ENCODE measurements at regions not wholly inside any gene's neighbourhood (a gene's known extent, or its start where the extent isn't known, plus 50 kb on each side); places are given as distances from the start of the nearest gene placed in this dataset.

DNA sequence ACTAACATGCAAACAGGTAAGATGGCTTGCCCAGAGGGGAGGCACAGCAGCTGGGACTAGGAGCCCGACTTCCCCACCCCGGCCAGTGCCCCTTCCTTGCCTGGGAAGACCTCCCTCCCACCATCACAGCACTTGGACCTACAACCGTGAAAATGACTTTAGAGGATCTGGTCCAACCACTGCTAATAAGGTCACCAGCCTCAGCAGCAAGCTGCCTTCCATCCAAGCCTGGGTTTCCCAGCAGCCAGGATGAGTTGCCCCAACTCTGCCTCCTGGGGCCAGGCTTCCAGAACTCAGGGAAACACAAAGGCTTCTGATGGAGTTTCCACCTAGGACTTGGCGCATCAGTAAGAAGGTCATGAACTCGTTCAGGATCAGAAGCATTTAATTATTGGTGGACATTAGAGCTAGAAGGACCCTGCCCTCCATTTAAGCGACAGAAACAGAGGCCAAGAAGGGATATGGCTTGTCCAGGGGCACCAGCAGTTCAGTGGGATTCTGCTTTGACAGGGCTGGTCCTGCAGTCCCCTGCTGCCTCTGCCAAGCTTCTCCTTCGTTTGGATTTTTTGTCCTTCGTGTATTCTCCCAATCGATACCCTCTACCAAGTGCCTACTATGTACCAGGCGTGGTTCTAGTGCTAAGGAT, 403.0 kb upstream of the ID2 start:
- no peak for DNase-seq

- DNase-seq, result no peak
Observed at GRCh38 chr2:8279506-8279905, 402.4 kb upstream of the ID2 start.

- no peak for DNase-seq
Observed at GRCh38 chr2:8281234-8281633, 400.6 kb upstream of the ID2 start.

- peak; percentile 47 for DNase-seq
Observed at GRCh38 chr2:8281950-8282857, 399.7 kb upstream of the ID2 start.

DNA sequence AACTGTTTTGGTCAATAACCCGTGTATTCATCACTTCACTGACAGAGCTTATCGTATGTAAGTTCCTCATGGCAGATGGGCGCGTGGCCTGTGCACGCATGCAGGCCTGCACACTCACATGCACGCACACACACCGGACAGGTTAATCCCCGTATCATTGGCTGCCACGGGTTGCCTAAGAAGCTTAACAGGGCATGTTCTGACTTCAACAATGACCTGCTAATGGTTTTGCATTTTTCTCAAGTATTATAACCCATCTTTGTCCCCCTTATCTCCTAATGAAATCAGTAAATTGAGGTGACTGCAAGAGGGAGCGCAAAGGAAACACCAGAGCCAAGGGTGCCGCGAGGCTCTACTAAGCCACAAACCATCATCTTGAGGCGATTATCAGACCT, 399.0 kb upstream of the ID2 start:
- DNase-seq, result peak; percentile 28

DNA sequence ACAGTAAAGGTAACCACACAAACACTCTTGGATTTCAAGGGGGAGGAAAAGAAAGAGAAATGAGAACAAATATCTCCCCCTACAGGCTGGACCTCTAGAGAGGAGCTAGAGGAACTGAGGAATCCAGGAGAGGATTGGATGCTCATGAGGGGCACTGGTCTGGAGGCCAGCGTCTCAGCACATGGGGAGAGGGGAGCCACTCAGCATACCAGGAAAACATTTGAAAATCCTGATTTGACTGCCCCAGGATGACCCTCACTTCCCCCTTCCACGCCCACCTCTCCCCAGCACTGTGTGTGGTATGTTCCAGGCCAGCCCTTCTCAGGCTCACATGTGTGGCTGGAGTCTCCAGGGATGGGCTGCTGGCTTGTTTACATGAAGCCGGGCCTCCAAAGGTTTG, 396.8 kb upstream of the ID2 start:
- no peak for DNase-seq

DNA sequence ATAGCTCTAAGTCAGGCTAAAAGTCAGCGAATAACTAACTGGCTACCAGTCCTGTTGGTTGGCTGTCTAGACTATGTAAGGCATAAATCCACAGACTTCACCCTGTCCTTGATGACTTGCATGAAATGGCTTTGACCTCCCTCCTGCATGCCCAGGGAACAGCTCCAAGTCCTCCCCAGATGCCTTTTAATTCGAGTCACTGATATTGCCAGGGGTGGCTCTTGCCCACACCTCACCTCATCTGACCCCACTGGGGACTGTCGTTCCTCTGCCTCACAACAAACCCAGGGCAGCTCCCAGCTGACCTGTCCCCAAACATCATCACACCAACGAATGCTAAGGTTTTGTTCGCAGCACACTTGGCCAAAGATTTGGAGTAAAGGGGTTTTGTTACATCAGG, 396.0 kb upstream of the ID2 start:
- no peak for DNase-seq

DNA sequence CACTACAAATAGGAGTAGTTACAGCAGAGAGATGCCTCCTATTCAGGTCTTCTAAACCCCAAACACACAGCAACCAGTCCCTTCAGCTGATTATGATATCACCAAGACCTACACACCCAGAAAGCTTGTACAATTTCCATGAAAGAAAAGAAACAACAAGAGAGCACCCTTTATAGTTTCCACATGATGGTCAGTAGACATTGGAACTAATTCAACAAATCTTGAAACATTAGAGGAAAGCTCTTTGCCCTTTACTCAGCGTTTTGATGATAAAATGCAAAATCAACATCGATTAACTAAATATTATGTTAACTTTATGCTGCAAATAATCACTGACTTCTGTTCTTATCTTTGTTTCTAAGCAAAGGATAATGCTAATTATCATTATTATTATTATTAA, 393.6 kb upstream of the ID2 start:
- DNase-seq, result no peak

DNA sequence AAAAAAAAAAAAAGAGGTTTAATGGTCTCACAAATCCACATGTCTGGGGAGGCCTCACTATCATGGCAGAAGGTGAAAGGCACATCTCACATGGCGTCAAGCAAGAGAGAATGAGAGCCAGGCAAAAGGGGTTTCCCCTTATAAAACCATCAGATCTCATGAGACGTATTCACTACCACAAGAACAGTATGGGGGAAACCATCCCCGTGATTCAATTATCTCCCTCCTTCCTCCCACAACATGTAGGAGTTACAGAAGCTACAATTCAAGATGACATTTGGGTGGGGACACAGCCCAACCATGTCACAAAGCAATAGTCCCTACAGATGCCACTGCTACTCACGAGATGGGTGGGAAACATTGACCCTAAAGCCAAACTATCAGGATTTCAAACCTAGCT, 392.7 kb upstream of the ID2 start:
- no peak for DNase-seq

GRCh38 chr2:8290771-8291352, 391.0 kb upstream of the ID2 start:
- DNase-seq, result no peak

DNA sequence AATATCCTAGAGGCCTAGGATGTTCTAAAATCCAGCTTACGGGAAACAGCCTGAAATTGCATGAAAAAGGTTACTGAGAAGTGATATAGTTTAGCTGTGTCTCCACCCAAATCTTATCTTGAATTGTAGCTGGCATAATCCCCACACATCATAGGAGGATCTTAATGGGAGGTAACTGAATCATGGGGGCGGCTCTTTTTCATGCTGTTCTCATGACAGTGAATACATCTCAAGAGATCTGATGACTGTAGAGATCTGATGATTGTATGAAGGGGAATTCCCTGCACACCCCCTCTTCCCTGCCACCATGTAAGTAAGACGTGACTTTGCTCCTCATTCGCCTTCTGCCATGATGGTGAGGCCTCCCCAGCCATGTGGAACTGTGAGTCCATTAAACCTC, 385.6 kb upstream of the ID2 start:
- no peak for DNase-seq

DNA sequence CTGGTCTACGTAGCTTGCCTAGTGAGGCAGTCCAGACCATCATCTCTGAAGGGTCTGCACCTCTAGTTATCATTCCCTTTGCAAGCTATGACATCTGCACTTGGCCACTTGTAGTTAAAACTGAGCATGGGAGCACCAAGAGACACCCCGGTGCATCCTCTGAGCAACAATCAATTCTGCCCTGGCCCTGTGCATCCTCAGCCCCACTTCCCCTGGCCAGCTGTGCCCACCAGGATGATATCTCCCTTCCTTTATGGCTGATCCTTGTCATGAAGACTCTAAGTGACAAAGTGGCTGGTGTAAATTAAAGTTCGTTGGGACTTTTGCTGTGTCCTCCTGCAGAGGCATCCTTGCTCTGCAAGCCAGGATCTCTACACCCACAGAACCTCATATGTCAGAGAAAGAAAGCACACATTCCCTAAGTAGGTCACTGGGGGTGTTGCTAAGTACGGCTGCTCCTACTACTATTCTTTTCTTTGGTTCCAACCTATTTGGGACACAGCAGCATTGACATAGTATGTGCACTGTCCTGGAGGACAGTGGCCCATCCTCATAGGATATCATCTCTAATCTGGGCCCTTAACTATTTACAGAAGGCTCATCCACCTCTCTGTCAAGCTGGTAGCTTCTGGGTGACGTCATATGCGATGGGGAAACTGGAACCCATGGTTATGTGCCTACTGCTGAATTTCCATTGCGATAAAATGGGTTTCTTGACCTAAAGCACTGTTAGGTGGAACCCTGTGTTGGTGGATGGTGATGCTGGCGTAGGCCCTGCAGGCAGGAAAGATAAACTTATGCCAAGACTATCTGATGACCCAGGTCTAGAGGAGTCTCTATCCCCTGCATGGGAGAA, 384.3 kb upstream of the ID2 start:
- DNase-seq, result no peak

- DNase-seq, result no peak
Observed at GRCh38 chr2:8298783-8299182, 383.1 kb upstream of the ID2 start.

GRCh38 chr2:8300216-8300615, 381.6 kb upstream of the ID2 start:
- no peak for DNase-seq

DNA sequence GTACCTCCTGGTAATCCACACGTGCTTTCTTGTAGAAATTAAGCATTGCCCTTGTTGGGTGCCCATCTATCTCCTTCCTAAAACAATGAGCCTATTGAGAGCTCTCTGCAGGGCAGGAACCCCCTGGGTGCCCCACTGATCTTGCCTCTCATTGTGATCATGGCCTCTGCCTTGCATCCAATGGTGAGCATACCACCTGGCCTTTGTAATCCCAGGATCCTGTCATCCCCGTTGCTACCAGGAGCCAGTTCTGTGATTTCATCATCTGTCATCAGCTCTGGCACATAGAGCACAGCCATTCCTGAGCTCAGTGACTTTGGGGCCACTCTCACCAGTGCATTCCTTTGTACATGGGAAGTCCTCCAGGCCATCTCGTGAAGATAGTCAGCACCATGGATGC, 381.0 kb upstream of the ID2 start:
- no peak for DNase-seq

GRCh38 chr2:8303322-8303832, 378.5 kb upstream of the ID2 start:
- peak; percentile 76 for DNase-seq

- no peak for DNase-seq
Observed at GRCh38 chr2:8304821-8305766, 376.8 kb upstream of the ID2 start.

DNA sequence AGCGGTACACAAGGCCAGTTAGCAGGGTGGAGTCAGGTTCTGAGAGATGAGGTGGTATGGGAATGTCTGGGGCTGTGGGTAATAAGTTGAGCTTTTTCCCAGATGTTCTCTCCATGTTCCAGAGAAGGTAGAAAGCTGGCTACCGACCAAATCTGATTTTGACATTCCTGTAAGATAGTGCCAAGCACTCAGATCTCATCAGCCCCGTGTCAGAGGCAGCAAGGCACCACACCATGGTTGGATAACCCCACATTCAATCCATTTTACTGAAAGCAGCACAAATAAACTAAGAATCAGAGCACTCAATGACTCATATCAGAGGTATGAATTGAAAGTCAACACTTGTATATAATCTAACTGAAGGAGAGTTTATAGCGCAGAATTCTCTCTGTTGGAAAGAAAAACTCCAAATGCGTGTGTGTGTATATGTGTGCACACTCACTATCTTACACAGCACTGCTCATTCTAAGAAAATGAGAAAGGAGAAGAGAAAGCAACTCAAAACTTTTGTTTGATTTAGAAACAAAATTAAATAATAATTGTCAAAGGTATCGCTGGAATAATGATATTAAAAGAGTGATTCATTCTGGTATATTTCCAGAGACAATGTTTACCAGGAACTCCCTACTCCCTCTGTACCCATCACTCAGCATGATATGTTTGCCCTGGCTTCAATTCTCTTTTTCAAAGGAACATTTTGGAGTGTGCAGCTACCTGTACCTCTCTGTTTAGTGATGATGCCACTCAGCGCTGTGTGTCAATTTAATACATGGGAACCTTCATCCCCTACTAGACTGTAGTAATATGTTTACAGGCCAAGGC, 375.1 kb upstream of the ID2 start:
- DNase-seq, result no peak

DNA sequence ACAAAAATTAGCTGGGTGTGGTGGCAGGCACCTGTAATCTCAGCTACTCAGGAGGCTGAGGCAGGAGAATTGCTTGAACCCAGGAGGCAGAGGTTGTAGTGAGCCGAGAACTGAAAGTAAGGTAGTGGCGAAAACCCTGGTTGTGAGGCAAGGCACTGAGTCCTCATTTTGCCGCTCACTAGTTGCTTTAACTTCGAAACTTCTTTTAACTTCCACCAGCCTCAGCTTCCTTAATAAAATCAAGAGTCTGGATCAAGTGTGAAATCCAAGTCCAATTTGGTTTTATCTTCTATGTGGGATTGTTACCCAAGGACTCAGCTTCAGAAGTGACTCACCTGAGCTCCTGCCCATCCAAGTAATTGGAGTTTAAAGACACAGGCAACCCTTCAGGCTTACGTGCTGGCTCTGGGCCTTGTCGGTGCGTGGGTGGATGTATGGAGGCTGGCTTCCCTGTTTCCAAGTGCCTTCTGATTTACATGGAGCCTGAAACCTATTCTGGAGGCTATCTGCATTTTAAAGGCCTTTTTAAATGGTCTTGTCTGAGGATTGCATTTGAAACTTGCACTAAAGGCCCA, 374.2 kb upstream of the ID2 start:
- DNase-seq, result no peak

- no peak for DNase-seq
Observed at GRCh38 chr2:8309131-8309530, 372.7 kb upstream of the ID2 start.
